ENCODE measurements at regions not wholly inside any gene's neighbourhood (a gene's known extent, or its start where the extent isn't known, plus 50 kb on each side); places are given as distances from the start of the nearest gene placed in this dataset.

- TF ChIP-seq REST (IDR thresholded peaks at IDR 0.05; ENCODE audit: low read depth) (no peak), NFIC (IDR thresholded peaks at IDR 0.05) (no peak), EP300 (IDR thresholded peaks at IDR 0.05; ENCODE audit: borderline replicate concordance) (no peak), CREB1 (IDR thresholded peaks at IDR 0.05; ENCODE audit: low read depth) (no peak), FOXM1 (IDR thresholded peaks at IDR 0.05; ENCODE audit: borderline replicate concordance, low read depth) (no peak), RAD21 (IDR thresholded peaks at IDR 0.05; ENCODE audit: low read depth) (no peak), TCF12 (IDR thresholded peaks at IDR 0.05; ENCODE audit: low read depth) (no peak), EGR1 (IDR thresholded peaks at IDR 0.05) (no peak), TAF1 (IDR thresholded peaks at IDR 0.05; ENCODE audit: low read depth) (no peak), TEAD4 (IDR thresholded peaks at IDR 0.05) (no peak), MAX (IDR thresholded peaks at IDR 0.05) (no peak), ZBTB7A (IDR thresholded peaks at IDR 0.05; ENCODE audit: low read depth) (no peak)
Measured at GRCh38 chr14:99041141-99041819, 230.7 kb downstream of the BCL11B start.

- TF ChIP-seq RAD21 (IDR thresholded peaks at IDR 0.05; ENCODE audit: low read depth), result no peak
- no peak for TF ChIP-seq CEBPB (IDR thresholded peaks at IDR 0.05)
- TF ChIP-seq EGR1 (IDR thresholded peaks at IDR 0.05), result no peak
- no peak for TF ChIP-seq REST (IDR thresholded peaks at IDR 0.05; ENCODE audit: low read depth)
- no peak for TF ChIP-seq TCF12 (IDR thresholded peaks at IDR 0.05; ENCODE audit: low read depth)
- TF ChIP-seq EP300 (IDR thresholded peaks at IDR 0.05; ENCODE audit: borderline replicate concordance), result no peak
Measured at GRCh38 chr14:99041820-99042174, 230.2 kb downstream of the BCL11B start.

GRCh38 chr14:99042381-99043266, 229.4 kb downstream of the BCL11B start:
- TF ChIP-seq USF1 (IDR thresholded peaks at IDR 0.05), result no peak
- TF ChIP-seq NFIC (IDR thresholded peaks at IDR 0.05), result no peak
- no peak for TF ChIP-seq EP300 (IDR thresholded peaks at IDR 0.05; ENCODE audit: borderline replicate concordance)
- no peak for TF ChIP-seq TEAD4 (IDR thresholded peaks at IDR 0.05)
- TF ChIP-seq TCF12 (IDR thresholded peaks at IDR 0.05; ENCODE audit: low read depth), result no peak
- no peak for TF ChIP-seq CREB1 (IDR thresholded peaks at IDR 0.05; ENCODE audit: low read depth)
- no peak for TF ChIP-seq FOXM1 (IDR thresholded peaks at IDR 0.05; ENCODE audit: borderline replicate concordance, low read depth)
- no peak for TF ChIP-seq MAX (IDR thresholded peaks at IDR 0.05)
- no peak for TF ChIP-seq ZBTB7A (IDR thresholded peaks at IDR 0.05; ENCODE audit: low read depth)

GRCh38 chr14:99043267-99043615, 228.8 kb downstream of the BCL11B start:
- TF ChIP-seq USF1 (IDR thresholded peaks at IDR 0.05) (no peak), TAF1 (IDR thresholded peaks at IDR 0.05; ENCODE audit: low read depth) (no peak), EP300 (IDR thresholded peaks at IDR 0.05; ENCODE audit: borderline replicate concordance) (no peak), YY1 (IDR thresholded peaks at IDR 0.05; ENCODE audit: low read depth) (no peak), TCF12 (IDR thresholded peaks at IDR 0.05; ENCODE audit: low read depth) (no peak), RAD21 (IDR thresholded peaks at IDR 0.05; ENCODE audit: low read depth) (no peak), EGR1 (IDR thresholded peaks at IDR 0.05) (no peak), NFIC (IDR thresholded peaks at IDR 0.05) (no peak), CEBPB (IDR thresholded peaks at IDR 0.05) (no peak), TEAD4 (IDR thresholded peaks at IDR 0.05) (no peak), ZBTB7A (IDR thresholded peaks at IDR 0.05; ENCODE audit: low read depth) (no peak), CREB1 (IDR thresholded peaks at IDR 0.05; ENCODE audit: low read depth) (no peak), FOXM1 (IDR thresholded peaks at IDR 0.05; ENCODE audit: borderline replicate concordance, low read depth) (no peak), REST (IDR thresholded peaks at IDR 0.05; ENCODE audit: low read depth) (no peak)
